Neural progenitor cell (in vitro differentiated cells): ENCODE measurements at regions not wholly inside any gene's neighbourhood (a gene's known extent, or its start where the extent isn't known, plus 50 kb on each side); places are given as distances from the start of the nearest gene placed in this dataset.

Experiments
- DNase-seq: peaks from one replicate; pipeline ENCODE4 v3.0.0-alpha.2; 2016; ENCODE audit warnings: low spot score
- H2AFZ ChIP-seq: fragments of 200-600 bp; sonication (generic); replicated peaks from 2 replicates; pipeline ENCODE4 v1.6.1; 2016; ENCODE audit warnings: antibody characterized with exemption
- H3F3A ChIP-seq: fragments of 200-600 bp; sonication (generic); 2 replicates; pipeline ENCODE4 v1.6.1; 2016; ENCODE audit warnings: antibody characterized with exemption, low read depth
- H3K27ac ChIP-seq: fragments of 200-600 bp; sonication (generic); 2 replicates; pipeline ENCODE4 v1.5.1; 2016; ENCODE audit warnings: mild to moderate bottlenecking
- H3K27me3 ChIP-seq: fragments of 200-600 bp; sonication (generic); 2 replicates; pipeline ENCODE4 v1.6.1; 2016; ENCODE audit warnings: mild to moderate bottlenecking, moderate library complexity
- H3K36me3 ChIP-seq: fragments of 200-600 bp; sonication (generic); 2 replicates; pipeline ENCODE4 v1.5.1; 2016
- H3K4me1 ChIP-seq: fragments of 200-600 bp; sonication (generic); 2 replicates; pipeline ENCODE4 v1.6.1; 2016; ENCODE audit warnings: mixed run types
- H3K4me2 ChIP-seq: fragments of 200-600 bp; sonication (generic); 2 replicates; pipeline ENCODE4 v1.6.1; 2016
- H3K4me3 ChIP-seq: fragments of 200-600 bp; sonication (generic); 2 replicates; pipeline ENCODE4 v1.5.1; 2016
- H3K79me2 ChIP-seq: fragments of 200-600 bp; sonication (generic); 2 replicates; pipeline ENCODE4 v1.6.1; 2016; ENCODE audit warnings: low read depth
- H3K9ac ChIP-seq: fragments of 200-600 bp; sonication (generic); 2 replicates; pipeline ENCODE4 v1.6.1; 2016
- H3K9me3 ChIP-seq: fragments of 200-600 bp; sonication (generic); 2 replicates; pipeline ENCODE4 v1.5.1; 2016; ENCODE audit warnings: low read depth
- H4K20me1 ChIP-seq: fragments of 200-600 bp; sonication (generic); 2 replicates; pipeline ENCODE4 v1.6.1; 2016; ENCODE audit warnings: low read depth
- H3K27ac Mint-ChIP-seq: 3 replicates; pipeline ENCODE4 v1.8.0; 2021; ENCODE audit warnings: mixed read lengths
- H3K27me3 Mint-ChIP-seq: 2 replicates; pipeline ENCODE4 v1.8.0; 2022; ENCODE audit warnings: low read depth, mild to moderate bottlenecking, inconsistent platforms, moderate library complexity, mixed read lengths; ENCODE audit not compliant: insufficient read depth
- H3K36me3 Mint-ChIP-seq: 3 replicates; pipeline ENCODE4 v1.8.0; 2021; ENCODE audit warnings: mixed read lengths
- H3K4me1 Mint-ChIP-seq: 3 replicates; pipeline ENCODE4 v1.8.0; 2021; ENCODE audit warnings: mixed read lengths
- H3K4me3 Mint-ChIP-seq: 3 replicates; pipeline ENCODE4 v1.8.0; 2021; ENCODE audit warnings: mild to moderate bottlenecking, moderate library complexity, mixed read lengths
- H3K9me3 Mint-ChIP-seq: 3 replicates; pipeline ENCODE4 v1.8.0; 2020; ENCODE audit warnings: mixed read lengths
- EZH2 ChIP-seq: fragments of 200-600 bp; sonication (generic); IDR thresholded peaks from 2 replicates; pipeline ENCODE4 v1.6.1; 2017; ENCODE audit warnings: antibody characterized with exemption, mild to moderate bottlenecking, moderate library complexity
- EZH2phosphoT487 ChIP-seq: fragments of 200-600 bp; sonication (generic); IDR thresholded peaks from 2 replicates; pipeline ENCODE4 v1.6.1; 2017; ENCODE audit warnings: antibody characterized with exemption
- TF ChIP-seq, protein P1 (sequence below): fragments of 200-600 bp; sonication (generic); IDR thresholded peaks from 2 replicates; pipeline ENCODE4 v1.5.1; 2017; ENCODE audit warnings: antibody characterized with exemption, mild to moderate bottlenecking

DNA sequence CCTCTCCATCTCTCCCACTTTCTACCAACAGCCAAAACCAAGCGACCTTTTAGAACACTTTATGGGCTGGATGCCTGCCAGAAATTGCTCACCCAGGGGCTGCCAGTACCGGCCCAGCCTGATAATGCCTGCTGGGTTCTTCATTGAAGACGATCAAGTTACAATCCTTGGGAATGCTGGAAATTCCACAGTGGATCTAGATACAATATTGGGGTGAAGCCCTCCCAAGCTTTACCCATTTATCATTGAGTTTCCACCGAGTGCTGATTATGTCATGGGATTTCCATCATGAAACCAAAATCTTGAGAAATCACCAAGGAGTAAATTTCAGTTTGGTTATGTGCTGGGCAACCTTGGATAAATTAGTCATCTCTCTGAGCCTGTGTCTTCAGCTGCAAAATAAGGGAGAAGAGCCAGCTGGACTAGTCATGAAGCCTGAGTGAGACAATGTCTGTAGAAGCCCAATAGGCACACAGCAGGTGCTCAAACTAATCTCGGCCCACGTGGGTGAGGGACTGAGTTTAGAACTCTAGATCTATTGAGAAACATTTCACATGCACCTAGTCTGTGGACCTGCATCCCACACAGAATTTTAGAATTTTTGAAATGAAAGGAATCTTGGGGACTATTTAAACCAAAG is 75.5 kb upstream of the CLMN start:
- Histone ChIP-seq H3K9me3 (no peaks in the 10 kb centered on the region), H4K20me1 (no peaks in the 10 kb centered on the region), H3F3A (no peaks in the 10 kb centered on the region), H3K4me3 (no peak overlapping the region), H3K4me2 (no peak overlapping the region), H3K36me3 (no peaks in the 10 kb centered on the region), H3K79me2 (no peaks in the 10 kb centered on the region), H3K9ac (no peak overlapping the region), H2AFZ (no peak overlapping the region), H3K4me1 (no peaks in the 10 kb centered on the region), H3K27ac (no peak overlapping the region), H3K27me3 (no peaks in the 10 kb centered on the region)
- Mint-ChIP-seq H3K4me3 (no peak overlapping the region), H3K27me3 (peaks cover 3% of the 10 kb centered on the region), H3K36me3 (no peaks in the 10 kb centered on the region), H3K9me3 (peaks cover 11% of the 10 kb centered on the region), H3K27ac (no peak overlapping the region), H3K4me1 (no peaks in the 10 kb centered on the region)
- no peak for TF ChIP-seq EZH2phosphoT487
- no peak for TF ChIP-seq EZH2
- TF ChIP-seq, protein P1, sequence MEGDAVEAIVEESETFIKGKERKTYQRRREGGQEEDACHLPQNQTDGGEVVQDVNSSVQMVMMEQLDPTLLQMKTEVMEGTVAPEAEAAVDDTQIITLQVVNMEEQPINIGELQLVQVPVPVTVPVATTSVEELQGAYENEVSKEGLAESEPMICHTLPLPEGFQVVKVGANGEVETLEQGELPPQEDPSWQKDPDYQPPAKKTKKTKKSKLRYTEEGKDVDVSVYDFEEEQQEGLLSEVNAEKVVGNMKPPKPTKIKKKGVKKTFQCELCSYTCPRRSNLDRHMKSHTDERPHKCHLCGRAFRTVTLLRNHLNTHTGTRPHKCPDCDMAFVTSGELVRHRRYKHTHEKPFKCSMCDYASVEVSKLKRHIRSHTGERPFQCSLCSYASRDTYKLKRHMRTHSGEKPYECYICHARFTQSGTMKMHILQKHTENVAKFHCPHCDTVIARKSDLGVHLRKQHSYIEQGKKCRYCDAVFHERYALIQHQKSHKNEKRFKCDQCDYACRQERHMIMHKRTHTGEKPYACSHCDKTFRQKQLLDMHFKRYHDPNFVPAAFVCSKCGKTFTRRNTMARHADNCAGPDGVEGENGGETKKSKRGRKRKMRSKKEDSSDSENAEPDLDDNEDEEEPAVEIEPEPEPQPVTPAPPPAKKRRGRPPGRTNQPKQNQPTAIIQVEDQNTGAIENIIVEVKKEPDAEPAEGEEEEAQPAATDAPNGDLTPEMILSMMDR = no peak
- no peak for DNase-seq

DNA sequence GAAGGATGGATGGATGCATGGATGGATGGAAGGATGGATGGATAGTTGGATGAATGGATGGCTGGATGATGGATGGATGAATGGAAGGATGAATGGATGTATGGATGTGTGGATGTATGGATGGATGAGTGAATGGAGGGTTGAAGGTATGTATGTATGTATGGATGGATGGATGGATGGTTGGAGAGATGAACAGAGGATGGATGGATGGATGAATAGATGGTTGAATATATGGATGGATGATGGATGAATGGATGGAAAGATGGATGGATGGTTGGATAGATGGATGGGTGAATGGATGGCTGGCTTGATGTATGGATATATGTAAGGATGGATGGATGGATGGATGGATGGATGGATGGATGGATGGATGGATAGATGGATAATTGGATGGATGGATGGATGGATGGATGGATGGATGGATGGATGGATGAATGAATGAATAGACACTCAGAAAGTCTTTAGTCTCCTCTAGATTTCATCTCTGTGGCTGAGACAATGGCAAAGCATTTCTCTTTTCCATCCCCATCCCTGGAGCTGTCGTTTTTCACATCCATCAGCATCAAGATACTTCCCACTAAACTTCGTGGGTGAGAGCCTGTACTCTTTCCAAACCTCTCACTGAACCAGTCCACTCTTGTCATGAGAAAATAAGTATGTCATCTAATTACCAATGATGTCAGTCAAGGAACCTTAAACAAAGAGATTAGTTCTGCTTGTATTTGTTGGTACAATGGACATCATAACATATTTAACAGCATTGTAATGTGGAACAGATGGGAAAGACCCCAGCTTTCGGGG is 74.8 kb upstream of the CLMN start:
- Mint-ChIP-seq H3K27me3 (peaks cover 3% of the 10 kb centered on the region), H3K4me1 (no peaks in the 10 kb centered on the region), H3K9me3 (peaks cover 16% of the 10 kb centered on the region), H3K36me3 (no peaks in the 10 kb centered on the region), H3K27ac (no peak overlapping the region), H3K4me3 (no peak overlapping the region)
- H3K4me3 ChIP-seq = no peak overlapping the region
- TF ChIP-seq, protein P1 = no peak
- TF ChIP-seq EZH2phosphoT487 (no peak), EZH2 (no peak)
- no peak for DNase-seq
- no peaks in the 10 kb centered on the region for H3K4me1 ChIP-seq
- H3K36me3 ChIP-seq = no peaks in the 10 kb centered on the region
- H3K9ac ChIP-seq = no peak overlapping the region
- H3K27ac ChIP-seq = no peak overlapping the region
- no peaks in the 10 kb centered on the region for H3K9me3 ChIP-seq
- no peak overlapping the region for H2AFZ ChIP-seq
- H4K20me1 ChIP-seq = no peaks in the 10 kb centered on the region
- no peaks in the 10 kb centered on the region for H3K79me2 ChIP-seq
- no peaks in the 10 kb centered on the region for H3K27me3 ChIP-seq
- no peak overlapping the region for H3K4me2 ChIP-seq
- no peaks in the 10 kb centered on the region for H3F3A ChIP-seq

DNA sequence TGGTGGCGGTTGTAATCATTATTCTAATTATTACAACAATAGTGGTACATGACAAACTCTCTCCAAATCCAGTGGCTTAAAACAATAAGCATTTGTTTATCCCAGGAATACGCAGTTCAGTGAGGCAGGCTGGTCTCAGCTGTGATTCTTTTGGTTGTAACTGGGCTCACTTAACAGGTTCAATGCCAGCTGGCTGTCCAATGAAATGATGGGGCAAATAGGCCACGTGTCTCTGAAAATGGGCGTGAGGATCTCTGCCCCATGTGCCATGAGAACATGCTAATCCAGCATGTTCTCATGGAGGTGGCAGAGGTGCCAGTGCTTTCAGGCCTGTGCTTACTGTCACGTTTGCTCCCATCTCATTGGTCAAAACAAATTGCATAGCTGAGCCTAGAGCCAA is 73.1 kb upstream of the CLMN start:
- no peaks in the 10 kb centered on the region for H3K36me3 ChIP-seq
- no peak overlapping the region for H3K4me3 ChIP-seq
- H3K79me2 ChIP-seq = no peaks in the 10 kb centered on the region
- H3F3A ChIP-seq = no peaks in the 10 kb centered on the region
- H3K27ac Mint-ChIP-seq = no peak overlapping the region
- no peaks in the 10 kb centered on the region for H3K4me1 ChIP-seq
- H3K9me3 ChIP-seq = no peaks in the 10 kb centered on the region
- no peaks in the 10 kb centered on the region for H3K27me3 ChIP-seq
- H3K4me1 Mint-ChIP-seq = peaks cover 3% of the 10 kb centered on the region
- peaks cover 3% of the 10 kb centered on the region for H3K27me3 Mint-ChIP-seq
- no peak overlapping the region for H3K4me2 ChIP-seq
- no peak overlapping the region for H3K9ac ChIP-seq
- no peak overlapping the region for H2AFZ ChIP-seq
- DNase-seq = no peak
- TF ChIP-seq EZH2 (no peak), EZH2phosphoT487 (no peak)
- TF ChIP-seq, protein P1 = no peak
- H3K4me3 Mint-ChIP-seq = no peak overlapping the region
- no peaks in the 10 kb centered on the region for H3K36me3 Mint-ChIP-seq
- peaks cover 17% of the 10 kb centered on the region for H3K9me3 Mint-ChIP-seq
- H3K27ac ChIP-seq = no peak overlapping the region
- H4K20me1 ChIP-seq = no peaks in the 10 kb centered on the region
